Nephron progenitor cell (in vitro differentiated cells): ENCODE measurements at regions not wholly inside any gene's neighbourhood (a gene's known extent, or its start where the extent isn't known, plus 50 kb on each side); places are given as distances from the start of the nearest gene placed in this dataset.

ENCODE experiments used
- DNase-seq: peaks from one replicate; pipeline ENCODE4 v3.0.0; 2021
- H3K27ac Mint-ChIP-seq: 2 replicates; pipeline ENCODE4 v1.8.0; 2021; ENCODE audit warnings: mild to moderate bottlenecking, moderate library complexity, mixed read lengths
- H3K27me3 Mint-ChIP-seq: 2 replicates; pipeline ENCODE4 v1.8.0; 2021; ENCODE audit warnings: mild to moderate bottlenecking, low read depth, mixed read lengths; ENCODE audit not compliant: poor library complexity
- H3K36me3 Mint-ChIP-seq: 2 replicates; pipeline ENCODE4 v1.8.0; 2021; ENCODE audit warnings: low read depth, mixed read lengths
- H3K4me1 Mint-ChIP-seq: 2 replicates; pipeline ENCODE4 v1.8.0; 2021; ENCODE audit warnings: mixed read lengths
- H3K4me3 Mint-ChIP-seq: 2 replicates; pipeline ENCODE4 v1.8.0; 2021; ENCODE audit warnings: mild to moderate bottlenecking, moderate library complexity, mixed read lengths
- H3K9me3 Mint-ChIP-seq: 2 replicates; pipeline ENCODE4 v1.8.0; 2021; ENCODE audit warnings: mild to moderate bottlenecking, moderate library complexity, mixed read lengths
- CTCF ChIP-seq: fragments of 200-600 bp; sonication (generic); IDR thresholded peaks from 2 replicates; pipeline ENCODE4 v1.5.0; 2021; ENCODE audit warnings: antibody characterized with exemption

DNA sequence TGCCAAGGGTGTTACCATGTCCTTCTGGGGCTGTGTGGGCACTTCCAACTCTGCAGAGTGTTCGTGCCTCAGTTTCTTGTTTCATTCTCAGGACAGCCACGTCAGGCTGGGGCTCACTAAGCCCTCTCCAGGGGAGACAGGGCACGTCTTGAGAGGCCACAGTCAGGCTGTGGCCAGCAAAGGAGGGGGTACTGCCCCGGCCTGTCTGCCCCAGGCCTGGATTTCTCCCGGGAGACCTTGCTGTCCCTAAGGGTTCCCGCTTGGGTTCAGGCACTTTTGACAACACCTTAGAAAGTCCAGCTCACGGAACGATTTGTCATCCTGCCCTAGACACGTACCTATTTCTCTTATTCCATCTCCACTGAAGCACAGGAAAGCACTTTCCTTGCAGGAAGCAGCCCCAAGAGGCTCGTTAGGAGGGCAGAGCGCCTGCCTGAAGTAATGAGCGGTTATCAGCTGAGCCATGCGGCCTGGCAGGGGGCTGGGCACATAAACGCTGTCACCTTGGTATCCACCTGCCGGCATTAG, 290.4 kb upstream of the RTL1 start:
- Mint-ChIP-seq H3K27ac (no peak overlapping the region), H3K4me3 (no peak overlapping the region)
- TF ChIP-seq CTCF = no peak

GRCh38 chr14:101194373-101195308, 291.1 kb upstream of the RTL1 start:
- no peak for DNase-seq
- no peak overlapping the region for H3K27ac Mint-ChIP-seq

More for the DNA sequence above, 290.4 kb upstream of the RTL1 start:
- Mint-ChIP-seq H3K4me1 (peaks cover 18% of the 10 kb centered on the region), H3K36me3 (no peaks in the 10 kb centered on the region), H3K27me3 (peaks cover 24% of the 10 kb centered on the region), H3K9me3 (no peaks in the 10 kb centered on the region)
- no peak for DNase-seq

GRCh38 chr14:101195309-101195901, 291.9 kb upstream of the RTL1 start:
- H3K27me3 Mint-ChIP-seq = peaks cover 11% of the 10 kb centered on the region
- no peak for DNase-seq
- TF ChIP-seq CTCF = no peak

More at GRCh38 chr14:101194373-101195308, 291.1 kb upstream of the RTL1 start:
- Mint-ChIP-seq H3K4me1 (peaks cover 18% of the 10 kb centered on the region), H3K36me3 (no peaks in the 10 kb centered on the region), H3K27me3 (peaks cover 18% of the 10 kb centered on the region), H3K9me3 (no peaks in the 10 kb centered on the region), H3K4me3 (no peak overlapping the region)
- no peak for TF ChIP-seq CTCF

DNA sequence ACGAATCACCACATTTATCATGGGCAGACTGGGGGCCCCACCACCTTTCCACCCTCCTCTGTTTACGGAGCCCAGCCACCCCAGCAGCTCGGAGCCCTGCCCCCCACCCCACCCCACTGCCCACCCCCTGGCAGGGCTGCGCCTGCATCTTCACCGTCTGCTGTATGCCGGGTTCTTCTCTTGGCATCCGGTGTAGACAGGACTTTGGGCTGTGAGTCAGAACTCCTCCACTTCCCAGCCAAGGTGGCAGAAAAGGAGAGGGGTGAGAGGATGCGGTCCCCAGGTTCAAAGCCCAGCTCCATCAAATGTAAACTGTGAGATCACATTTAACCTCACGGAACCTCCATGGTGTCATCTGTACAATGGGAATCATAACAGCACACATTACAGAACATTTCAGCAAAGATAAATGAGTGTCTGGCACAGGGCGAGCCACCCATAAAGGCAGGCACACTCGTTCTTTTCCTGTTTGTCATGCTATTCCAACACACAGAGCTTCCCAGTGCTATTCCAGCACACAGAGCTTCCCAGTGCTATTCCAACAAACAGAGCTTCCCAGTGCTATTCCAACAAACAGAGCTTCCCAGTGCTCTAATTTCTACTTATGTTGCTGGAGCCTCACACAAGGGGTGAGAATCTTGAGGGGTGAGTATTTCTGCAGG, 292.7 kb upstream of the RTL1 start:
- no peak overlapping the region for H3K27ac Mint-ChIP-seq
- peaks cover 18% of the 10 kb centered on the region for H3K4me1 Mint-ChIP-seq
- H3K36me3 Mint-ChIP-seq = no peaks in the 10 kb centered on the region
- H3K9me3 Mint-ChIP-seq = no peaks in the 10 kb centered on the region
- H3K4me3 Mint-ChIP-seq = no peak overlapping the region
- peaks cover 11% of the 10 kb centered on the region for H3K27me3 Mint-ChIP-seq
- TF ChIP-seq CTCF = no peak
- DNase-seq = no peak

More at GRCh38 chr14:101195309-101195901, 291.9 kb upstream of the RTL1 start:
- Mint-ChIP-seq H3K4me3 (no peak overlapping the region), H3K36me3 (no peaks in the 10 kb centered on the region), H3K9me3 (no peaks in the 10 kb centered on the region), H3K27ac (no peak overlapping the region), H3K4me1 (peaks cover 18% of the 10 kb centered on the region)

DNA sequence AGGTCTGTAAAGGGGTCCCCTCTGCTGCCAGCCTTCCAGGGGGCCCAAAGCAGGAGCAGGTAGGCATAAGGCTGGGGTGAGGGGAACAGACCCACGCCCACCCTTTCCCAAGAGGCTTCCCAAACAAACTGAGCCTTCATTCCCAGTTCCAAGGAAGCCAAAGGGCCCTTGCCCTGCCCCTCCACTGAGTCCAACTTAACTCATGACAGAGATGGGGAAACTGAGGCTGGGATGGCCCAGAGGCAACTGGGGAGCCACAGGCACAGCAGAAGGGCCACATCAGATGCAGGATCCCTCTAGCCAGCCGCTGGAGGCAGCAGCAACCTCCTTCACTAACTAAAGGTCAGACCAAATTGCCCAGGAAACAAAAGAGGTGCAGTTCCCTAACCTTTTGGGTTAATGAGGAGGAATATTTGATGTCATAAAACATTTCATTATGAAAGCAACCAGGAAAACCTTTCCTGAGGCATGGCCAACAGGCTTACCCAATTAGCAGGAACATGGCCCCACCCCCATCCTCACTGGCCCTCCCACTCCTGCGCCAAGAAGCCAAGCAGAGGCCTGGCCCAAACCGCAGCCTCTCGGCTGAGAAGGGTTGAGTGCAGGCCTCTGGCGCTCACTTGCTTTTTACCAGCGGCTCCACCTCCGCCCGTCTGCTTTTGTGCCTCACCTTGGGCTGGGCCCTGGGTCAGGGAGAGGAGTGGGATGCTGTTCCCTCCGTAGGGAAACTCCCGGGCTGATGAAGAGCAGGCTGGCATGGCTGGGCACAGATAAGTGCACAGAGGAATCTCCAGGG, 293.5 kb upstream of the RTL1 start:
- Mint-ChIP-seq H3K27ac (no peak overlapping the region), H3K27me3 (peaks cover 6% of the 10 kb centered on the region), H3K4me3 (no peak overlapping the region), H3K36me3 (no peaks in the 10 kb centered on the region), H3K9me3 (no peaks in the 10 kb centered on the region), H3K4me1 (peaks cover 18% of the 10 kb centered on the region)
- no peak for DNase-seq
- TF ChIP-seq CTCF = no peak
